Right lobe of liver (tissue), 6 donors: ENCODE measurements at regions not wholly inside any gene's neighbourhood (a gene's known extent, or its start where the extent isn't known, plus 50 kb on each side); places are given as distances from the start of the nearest gene placed in this dataset.

Experiments
- ATAC-seq, 4 donors: fragments of 200-7000 bp; cut with Tn5 transposase; one replicate each; pipeline ENCODE4 v1.9.1; 2020; ENCODE audit warnings: mild to moderate bottlenecking in 4 of 4, moderate library complexity in 4 of 4
- DNase-seq, 3 donors: peaks; one replicate each; pipeline ENCODE4 v3.0.0-alpha.2; 2020
- H3K27ac ChIP-seq, 3 donors: fragments of 200-600 bp; one replicate each; pipeline ENCODE4 v1.8.0; 2022
- H3K27me3 ChIP-seq, 2 donors: fragments of 200-600 bp; one replicate each; pipeline ENCODE4 v1.8.0; 2022
- H3K36me3 ChIP-seq, 4 donors: fragments of 200-600 bp; sonication (generic) in 1 of 4; one replicate each; pipeline versions ENCODE4 v1.5.1 to v1.8.0; 2017 to 2022; ENCODE audit warnings: control low read depth in 1 of 4
- H3K4me1 ChIP-seq, 4 donors: fragments of 200-600 bp; sonication (generic) in 1 of 4; one replicate each; pipeline versions ENCODE4 v1.5.1 to v1.8.0; 2017 to 2022; ENCODE audit warnings: control low read depth in 1 of 4
- H3K4me3 ChIP-seq, 3 donors: fragments of 200-600 bp; one replicate each; pipeline ENCODE4 v1.8.0; 2022
- H3K9me3 ChIP-seq, 4 donors: fragments of 200-600 bp; sonication (generic) in 1 of 4; one replicate each; pipeline versions ENCODE4 v1.5.1 to v1.8.0; 2017 to 2022; ENCODE audit warnings: control low read depth in 1 of 4
- CTCF ChIP-seq, 4 donors: fragments of 200-600 bp in 3 of 4; fragments of 450-650 bp in 1 of 4; IDR thresholded peaks; one replicate each; pipeline versions ENCODE4 v1.5.1 to v1.8.0; 2016 to 2022; ENCODE audit warnings: antibody characterized with exemption in 4 of 4, mild to moderate bottlenecking in 2 of 4
- POLR2A ChIP-seq: fragments of 450-650 bp; IDR thresholded peaks from one replicate; pipeline ENCODE4 v1.6.1; 2017; ENCODE audit warnings: antibody characterized with exemption, mild to moderate bottlenecking
- WGBS: methylation state at CpG from one replicate; pipeline ENCODE4 v1.1.6; 2018; ENCODE audit warnings: low coverage, low lambda C conversion rate; ENCODE audit not compliant: insufficient coverage; ENCODE audit errors: missing lambda C conversion rate; 5-methylcytosine and 5-hydroxymethylcytosine counted together
- intact Hi-C, 2 donors: fragments of 100-400 bp; cut with DNase I; formaldehyde crosslinking; loops; one replicate each; pipeline versions ENCODE4 v1.11.2 to v1.14.1; 2022
- donor health status: DM: no; HTN: yes; CAD: no.
- donor health status: DM: no; HTN: no; CAD: no.
- donor health status: DM: no; HTN: no; CAD: no.
- donor health status: DM: no; HTN: yes; CAD: no.
- donor health status: DM: no; HTN: yes; CAD: no.

DNA sequence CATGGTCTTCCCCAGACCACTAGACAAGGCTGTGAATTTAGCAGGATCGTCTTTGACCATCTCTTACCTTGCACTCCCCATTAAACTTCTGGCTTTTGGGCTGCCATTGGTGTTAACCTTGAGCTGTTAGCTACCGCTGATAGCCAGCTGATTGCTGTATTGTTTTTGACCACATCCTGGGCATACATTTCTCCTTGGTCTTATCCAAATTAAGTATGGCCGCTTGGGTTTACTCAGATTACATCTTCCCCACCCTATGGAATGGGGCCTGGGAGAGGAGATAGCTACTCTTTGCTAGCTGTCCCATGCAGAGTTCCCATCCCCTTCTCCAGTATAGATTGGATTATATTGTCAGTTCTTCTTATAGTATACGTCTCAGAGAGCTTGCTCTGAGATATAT is 270.4 kb upstream of the ELAC2 start:
- H3K9me3 ChIP-seq, result no peaks in the 10 kb centered on the region
- WGBS, result 43% methylated on average over 4 of the region's 4 CpGs
- ATAC-seq (no peak), DNase-seq (no peak)
- no peaks in the 10 kb centered on the region for H3K4me1 ChIP-seq
- H3K4me3 ChIP-seq, result no peak overlapping the region
- TF ChIP-seq CTCF (IDR thresholded peaks at IDR 0.05) (no peak), POLR2A (no peak)
- no peaks in the 10 kb centered on the region for H3K27me3 ChIP-seq
- intact Hi-C loops, result no loop called here
- H3K27ac ChIP-seq, result no peak overlapping the region
- H3K36me3 ChIP-seq, result no peaks in the 10 kb centered on the region

DNA sequence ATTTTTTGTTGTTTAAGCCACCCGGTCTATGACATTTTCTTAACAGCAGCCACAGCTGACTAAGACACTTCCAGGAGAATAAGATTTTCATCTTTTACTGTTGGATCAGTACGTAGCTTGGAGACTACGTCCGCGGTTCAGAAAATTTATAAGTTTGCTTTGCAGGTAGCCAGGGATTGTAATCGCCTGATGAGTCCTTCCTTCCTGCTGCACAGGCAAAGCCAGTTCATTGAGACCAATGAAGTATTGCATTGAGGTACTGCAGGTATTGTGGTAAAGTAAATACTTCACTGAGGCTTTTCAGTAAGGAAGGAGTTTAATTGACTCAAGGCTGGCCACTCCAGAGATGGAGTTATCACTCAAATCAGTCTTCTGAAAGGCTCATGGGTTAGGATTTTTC is 269.4 kb upstream of the ELAC2 start:
- 73% methylated on average over 6 of the region's 6 CpGs for WGBS
- Histone ChIP-seq H3K9me3 (no peaks in the 10 kb centered on the region), H3K4me1 (no peaks in the 10 kb centered on the region), H3K36me3 (no peaks in the 10 kb centered on the region), H3K4me3 (no peak overlapping the region), H3K27me3 (no peaks in the 10 kb centered on the region), H3K27ac (no peak overlapping the region)
- intact Hi-C loops, result no loop called here
- no peak for ATAC-seq
- TF ChIP-seq POLR2A (no peak), CTCF (IDR thresholded peaks at IDR 0.05) (no peak)
- no peak for DNase-seq

DNA sequence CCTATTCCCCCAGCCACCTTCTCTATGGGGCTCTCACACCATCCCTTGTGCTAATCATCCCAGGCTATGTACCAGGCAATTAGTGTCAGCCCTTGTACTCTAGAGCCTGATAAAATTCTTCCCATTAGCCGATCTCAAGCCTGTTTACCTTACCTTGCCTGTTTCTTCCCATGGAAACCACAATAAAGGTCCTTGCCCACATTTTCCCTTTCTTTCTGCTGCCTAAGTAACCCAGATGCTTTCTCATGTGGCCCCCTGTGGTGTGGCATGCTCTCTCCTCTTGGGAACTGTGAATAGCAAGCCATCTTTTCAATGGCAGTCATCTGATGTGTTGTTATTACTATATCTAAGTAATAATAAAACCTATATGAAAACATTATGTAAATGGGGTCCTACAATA is 265.8 kb upstream of the ELAC2 start:
- WGBS, result 60% methylated on average over 1 of the region's 1 CpG
- no peak for ATAC-seq

DNA sequence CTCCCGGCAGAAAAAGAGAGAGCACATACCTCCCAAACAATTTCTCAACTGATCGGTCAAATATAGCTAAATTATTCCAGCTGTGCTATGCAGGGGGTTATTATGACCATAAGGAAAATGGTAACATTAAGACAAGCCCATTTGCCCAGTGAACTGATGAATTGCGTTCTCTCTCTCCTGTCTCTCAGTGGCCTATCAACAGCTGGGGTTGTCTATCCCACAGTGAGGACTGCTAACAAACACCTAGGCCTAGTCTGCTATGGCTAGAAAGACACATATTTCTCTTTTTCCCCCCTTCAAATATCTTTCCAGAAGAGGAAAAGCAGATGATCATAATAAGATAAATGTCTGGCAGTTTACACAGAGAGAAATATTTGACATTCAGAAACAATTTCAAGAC is 263.8 kb upstream of the ELAC2 start:
- Histone ChIP-seq H3K36me3 (no peaks in the 10 kb centered on the region), H3K27me3 (no peaks in the 10 kb centered on the region), H3K4me3 (no peak overlapping the region), H3K9me3 (no peaks in the 10 kb centered on the region), H3K27ac (no peak overlapping the region), H3K4me1 (no peaks in the 10 kb centered on the region)
- ATAC-seq (no peak), DNase-seq (no peak)
- intact Hi-C loops, result no loop called here
- WGBS, result 80% methylated on average over 3 of the region's 3 CpGs
- TF ChIP-seq CTCF (IDR thresholded peaks at IDR 0.05) (no peak), POLR2A (no peak)

More for the DNA sequence above, 265.8 kb upstream of the ELAC2 start:
- no peak overlapping the region for H3K4me3 ChIP-seq
- no peak overlapping the region for H3K27ac ChIP-seq
- intact Hi-C loops, result no loop called here
- DNase-seq, result no peak
- H3K27me3 ChIP-seq, result no peaks in the 10 kb centered on the region
- no peaks in the 10 kb centered on the region for H3K36me3 ChIP-seq
- H3K9me3 ChIP-seq, result no peaks in the 10 kb centered on the region
- no peak for TF ChIP-seq CTCF (IDR thresholded peaks at IDR 0.05)
- TF ChIP-seq POLR2A, result no peak
- no peaks in the 10 kb centered on the region for H3K4me1 ChIP-seq

- TF ChIP-seq CTCF (IDR thresholded peaks at IDR 0.05), result no peak
- no peak for TF ChIP-seq POLR2A
- intact Hi-C loops, result no loop called here
- DNase-seq, result no peak
- 67% methylated on average over 2 of the region's 2 CpGs for WGBS
- ATAC-seq, result no peak
- no peak overlapping the region for H3K4me3 ChIP-seq
- H3K9me3 ChIP-seq, result no peaks in the 10 kb centered on the region
- no peaks in the 10 kb centered on the region for H3K27me3 ChIP-seq
- no peak overlapping the region for H3K27ac ChIP-seq
- no peaks in the 10 kb centered on the region for H3K4me1 ChIP-seq
- no peaks in the 10 kb centered on the region for H3K36me3 ChIP-seq
These were observed 256.0 kb upstream of the ELAC2 start for GRCh38 chr17:13273806-13274205.
